IPS-18c (cell line): ENCODE measurements at regions not wholly inside any gene's neighbourhood (a gene's known extent, or its start where the extent isn't known, plus 50 kb on each side); places are given as distances from the start of the nearest gene placed in this dataset.
"Not testable (repeated sequence)": the region's sequence is repeated elsewhere in the genome, so short reads cannot be mapped to it uniquely, and the experiment has no call there.

Experiments used
- H3K4me3 ChIP-seq: 2 replicates; pipeline ENCODE4 v1.7.0; 2013; ENCODE audit warnings: low read depth, mild to moderate bottlenecking, low read length, moderate library complexity; ENCODE audit not compliant: insufficient read depth
- H3K9me3 ChIP-seq: one replicate; pipeline ENCODE4 v1.6.1; 2013; ENCODE audit warnings: mild to moderate bottlenecking, low read length, moderate library complexity; ENCODE audit not compliant: control insufficient read depth, insufficient read depth

DNA sequence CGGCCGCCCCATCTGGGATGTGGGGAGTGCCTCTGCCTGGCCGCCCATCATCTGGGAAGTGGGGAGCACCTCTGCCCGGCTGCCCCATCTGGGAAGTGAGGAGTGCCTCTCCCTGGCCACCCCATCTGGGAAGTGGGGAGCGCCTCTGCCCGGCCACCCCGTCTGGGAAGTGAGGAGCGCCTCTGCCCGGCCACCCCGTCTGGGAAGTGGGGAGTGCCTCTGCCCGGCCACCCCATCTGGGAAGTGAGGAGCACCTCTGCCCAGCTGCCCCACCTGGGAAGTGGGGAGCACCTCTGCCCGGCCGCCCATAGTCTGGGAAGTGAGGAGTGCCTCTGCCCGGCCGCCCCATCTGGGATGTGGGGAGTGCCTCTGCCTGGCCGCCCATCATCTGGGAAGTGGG lies 91.7 kb upstream of the ZNF519 start:
- not testable (repeated sequence) for H3K4me3 ChIP-seq, H3K9me3 ChIP-seq

DNA sequence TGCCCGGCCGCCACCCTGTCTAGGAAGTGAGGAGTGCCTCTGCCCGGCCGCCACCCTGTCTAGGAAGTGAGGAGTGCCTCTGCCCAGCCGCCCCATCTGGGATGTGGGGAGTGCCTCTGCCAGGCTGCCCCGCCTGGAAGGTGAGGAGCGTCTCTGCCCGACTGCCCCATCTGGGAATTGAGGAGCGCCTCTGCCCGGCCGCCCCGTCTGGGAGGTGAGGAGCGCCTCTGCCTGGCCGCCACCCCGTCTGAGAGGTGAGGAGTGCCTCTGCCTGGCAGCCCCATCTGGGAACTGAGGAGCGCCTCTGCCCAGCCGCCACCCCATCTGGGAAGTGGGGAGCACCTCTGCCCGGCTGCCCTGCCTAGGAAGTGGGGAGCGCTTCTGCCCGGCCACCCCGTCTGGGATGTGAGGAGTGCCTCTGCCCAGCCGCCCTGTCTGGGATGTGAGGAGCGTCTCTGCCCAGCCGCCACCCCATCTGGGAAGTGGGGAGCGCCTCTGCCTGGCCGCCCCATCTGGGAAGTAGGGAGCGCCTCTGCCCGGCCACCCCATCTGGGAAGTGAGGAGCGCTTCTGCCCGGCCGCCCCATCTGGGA lies 91.1 kb upstream of the ZNF519 start:
- not testable (repeated sequence) for H3K4me3 ChIP-seq, H3K9me3 ChIP-seq

GRCh38 chr18:14222354-14223221 lies 90.4 kb upstream of the ZNF519 start:
- H3K9me3 ChIP-seq, H3K4me3 ChIP-seq: not testable (repeated sequence)

DNA sequence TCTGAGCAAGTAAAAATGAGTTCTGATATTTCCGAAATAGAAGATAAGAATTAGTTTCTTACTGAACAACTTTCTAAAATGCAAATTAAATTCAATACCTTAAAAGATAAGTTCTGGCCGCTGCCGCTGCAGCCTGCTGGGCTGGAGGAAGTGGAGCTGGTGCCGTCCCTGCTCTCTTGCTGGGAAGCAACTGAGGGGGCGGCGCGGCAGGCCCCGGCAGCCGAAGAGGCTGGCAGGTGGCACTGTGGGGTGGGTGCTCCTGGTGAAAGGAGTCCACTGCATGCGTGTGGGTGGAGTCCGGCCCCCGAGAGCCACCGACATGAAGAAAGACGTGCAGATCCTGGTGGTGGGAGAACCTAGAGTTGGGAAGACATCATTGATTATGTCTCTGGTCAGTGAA lies 89.5 kb upstream of the ZNF519 start:
- H3K9me3 ChIP-seq = peaks cover 7% of the 10 kb centered on the region

GRCh38 chr18:14215952-14216351 lies 83.7 kb upstream of the ZNF519 start:
- H3K4me3 ChIP-seq, H3K9me3 ChIP-seq: not testable (repeated sequence)

More for the DNA sequence above, 89.5 kb upstream of the ZNF519 start:
- H3K4me3 ChIP-seq = no peak overlapping the region

- not testable (repeated sequence) for H3K9me3 ChIP-seq, H3K4me3 ChIP-seq
Measured at GRCh38 chr18:14203424-14203823, 71.2 kb upstream of the ZNF519 start.

DNA sequence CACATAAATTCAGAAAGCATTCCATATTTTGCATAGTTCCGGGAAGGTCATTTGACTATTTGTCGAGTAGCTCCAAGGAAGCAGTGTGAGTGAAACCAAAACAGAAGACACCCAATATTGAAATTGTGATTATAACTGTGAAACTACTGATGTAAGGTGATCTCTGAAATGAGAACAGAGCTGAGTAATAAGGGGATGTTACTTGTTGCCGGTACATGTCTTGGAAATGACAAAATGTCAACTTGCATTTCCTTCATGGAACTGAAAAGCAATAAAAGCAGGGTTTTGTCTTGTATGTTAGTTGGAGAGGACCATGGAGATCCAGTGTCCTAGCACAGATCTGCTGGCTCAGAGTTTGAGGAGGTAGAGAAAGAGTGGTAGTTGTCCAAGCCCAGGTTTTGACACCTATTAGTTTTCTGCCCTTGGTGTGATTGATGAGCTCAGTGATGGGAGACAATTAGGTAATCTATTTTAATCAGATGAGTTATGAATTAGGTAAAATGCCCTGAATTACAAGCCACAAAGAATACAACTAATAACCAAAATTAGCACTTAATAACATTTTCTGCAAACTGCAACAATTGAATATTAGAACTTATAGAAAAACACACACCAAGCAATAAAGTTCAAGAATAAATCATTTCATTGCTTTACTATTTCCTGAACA lies 58.7 kb upstream of the ZNF519 start:
- not testable (repeated sequence) for H3K9me3 ChIP-seq, H3K4me3 ChIP-seq

DNA sequence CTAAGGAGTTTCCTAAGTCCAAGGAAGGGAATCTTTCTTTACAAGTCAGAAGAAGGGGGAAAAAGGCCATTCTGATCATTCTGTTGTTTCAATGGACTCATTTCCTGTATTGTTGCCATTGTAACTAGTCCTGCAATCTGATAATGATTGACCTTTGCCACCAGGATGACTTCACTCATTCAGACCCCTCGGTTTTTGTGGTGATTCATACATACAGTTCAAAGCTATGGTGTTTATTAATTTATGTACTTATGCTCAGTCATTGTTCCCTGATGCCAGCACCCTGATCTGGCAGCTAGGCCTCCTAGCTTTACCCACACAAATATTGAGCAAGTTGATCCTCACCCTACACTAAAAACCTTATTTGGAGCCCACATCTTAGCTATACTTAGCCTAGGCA lies 57.6 kb upstream of the ZNF519 start:
- Histone ChIP-seq H3K9me3 (no peaks in the 10 kb centered on the region), H3K4me3 (no peak overlapping the region)

DNA sequence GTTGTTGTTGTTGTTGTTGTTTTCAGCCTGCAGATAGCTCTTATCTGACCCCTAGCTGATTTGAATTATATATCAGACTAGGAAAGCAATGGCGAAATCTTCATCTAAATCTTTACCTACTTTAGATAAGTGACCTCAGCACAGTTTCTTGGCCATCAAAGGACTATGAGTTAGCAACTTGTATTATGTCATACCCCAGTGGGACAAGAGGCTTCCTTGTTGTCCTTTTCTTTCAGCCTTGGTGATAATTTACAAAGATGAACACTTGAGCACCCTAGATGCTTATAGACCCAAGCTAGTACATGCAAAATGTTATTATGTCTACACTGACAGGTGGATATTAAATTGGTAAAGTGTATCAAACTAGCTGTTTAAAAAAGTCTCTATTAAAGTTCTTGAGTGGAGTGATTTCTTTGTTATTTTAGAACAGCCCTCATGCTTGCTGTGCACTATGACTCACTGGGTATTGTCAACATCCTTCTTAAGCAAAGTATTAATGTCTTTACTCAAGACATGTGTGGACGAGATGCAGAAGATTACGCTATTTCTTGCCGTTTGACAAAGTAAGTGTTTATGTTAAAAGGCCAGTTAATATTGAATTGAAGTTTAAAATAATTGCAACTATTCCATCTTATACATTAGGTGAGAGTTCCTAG lies 56.6 kb upstream of the ZNF519 start:
- not testable (repeated sequence) for H3K9me3 ChIP-seq

More for the DNA sequence above, 56.6 kb upstream of the ZNF519 start:
- not testable (repeated sequence) for H3K4me3 ChIP-seq
